Pancreas (tissue), 10 donors: ENCODE measurements at regions not wholly inside any gene's neighbourhood (a gene's known extent, or its start where the extent isn't known, plus 50 kb on each side); places are given as distances from the start of the nearest gene placed in this dataset.

Experiments
- ATAC-seq, 4 donors: fragments of 200-7000 bp; cut with Tn5 transposase; one replicate each; pipeline versions ENCODE4 v1.8.0 to v1.9.1; 2020; ENCODE audit warnings: mild to moderate bottlenecking in 4 of 4, moderate library complexity in 4 of 4
- DNase-seq, 6 donors: peaks; one replicate each; pipeline ENCODE4 v3.0.0-alpha.2; 2020
- FAIRE-seq: peaks from 2 replicates; lab custom pipeline; 2012; peaks lifted over from hg19 to GRCh38; lab: Jason Lieb, UNC
- H3K27ac ChIP-seq, 4 donors: fragments of 200-600 bp; sonication (generic); 1 replicate in 3 of 4; 2 replicates in 1 of 4; pipeline versions ENCODE4 v1.5.0 to v1.8.0; 2020
- H3K27me3 ChIP-seq, 4 donors: fragments of 200-600 bp; one replicate each; pipeline ENCODE4 v1.8.0; 2021
- H3K36me3 ChIP-seq, 3 donors: fragments of 200-600 bp; sonication (generic) in 1 of 3; one replicate each; pipeline versions ENCODE4 v1.5.0 to v1.8.0; 2020 to 2021
- H3K4me1 ChIP-seq, 3 donors: fragments of 200-600 bp; one replicate each; pipeline ENCODE4 v1.8.0; 2021
- H3K4me3 ChIP-seq, 4 donors: fragments of 200-600 bp; sonication (generic) in 2 of 4; one replicate each; pipeline versions ENCODE4 v1.5.0 to v1.8.0; 2020 to 2021
- H3K9me3 ChIP-seq, 4 donors: fragments of 200-600 bp; one replicate each; pipeline ENCODE4 v1.8.0; 2021
- CTCF ChIP-seq, 4 donors: fragments of 200-600 bp; sonication (generic) in 3 of 4; IDR thresholded peaks; one replicate each; pipeline versions ENCODE4 v1.5.0 to v1.8.0; 2021; ENCODE audit warnings: antibody characterized with exemption in 4 of 4
- WGBS, 2 donors: extraction: QIAGEN DNeasy Blood & Tissue Kit; methylation state at CpG; one replicate each; pipeline ENCODE4 v1.1.7; 2013; 5-methylcytosine and 5-hydroxymethylcytosine counted together
- intact Hi-C, 3 donors: fragments of 100-400 bp; cut with DNase I; formaldehyde crosslinking; loops; one replicate each; pipeline versions ENCODE4 v1.11.1 to v1.14.2; 2022
- donor health status: healthy with polysubstance abuse.
- donor health status: DM: no; HTN: no; CAD: no; lungs with moderate emphysema.
- donor health status: DM: no; HTN: no; CAD: no.
- donor health status: control.
- donor health status: control.
- donor health status: Bipolar disorder and iron deficiency.
- donor health status: DM: yes; HTN: yes; CAD: no.
- donor health status: DM: no; HTN: no; CAD: no.
- donor health status: DM: no; HTN: no; CAD: no.
- donor health status: DM: yes; HTN: yes; CAD: no.

DNA sequence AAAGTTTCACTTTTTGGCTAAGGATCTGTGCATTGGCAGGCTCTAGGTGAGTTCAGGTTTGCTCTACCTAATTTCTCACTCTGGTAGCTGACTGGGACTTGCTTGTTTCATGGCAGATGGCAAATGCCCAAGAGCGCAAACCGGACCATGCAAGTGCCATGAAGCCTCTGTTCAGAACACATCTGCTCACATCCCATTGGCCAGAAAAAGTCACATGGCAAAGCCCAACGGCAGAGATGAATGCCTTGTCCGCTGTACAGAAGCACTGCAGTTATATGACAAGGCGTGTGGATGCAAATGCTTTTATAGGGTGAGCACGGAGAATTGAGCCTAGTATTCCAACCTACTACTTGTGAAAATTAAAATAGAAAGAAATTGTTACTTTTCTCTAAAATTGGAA, 202.2 kb upstream of the HMGA2 start:
- Histone ChIP-seq H3K4me3 (no peak overlapping the region), H3K9me3 (no peaks in the 10 kb centered on the region), H3K27ac (no peak overlapping the region), H3K4me1 (no peaks in the 10 kb centered on the region), H3K27me3 (no peaks in the 10 kb centered on the region), H3K36me3 (no peaks in the 10 kb centered on the region)
- ATAC-seq (no peak), FAIRE-seq (no peak), DNase-seq (no peak)
- TF ChIP-seq CTCF (IDR thresholded peaks at IDR 0.05), result no peak
- 83 to 84% methylated on average over 6 of the region's 6 CpGs for WGBS, 2 donors
- intact Hi-C loops, result no loop called here

DNA sequence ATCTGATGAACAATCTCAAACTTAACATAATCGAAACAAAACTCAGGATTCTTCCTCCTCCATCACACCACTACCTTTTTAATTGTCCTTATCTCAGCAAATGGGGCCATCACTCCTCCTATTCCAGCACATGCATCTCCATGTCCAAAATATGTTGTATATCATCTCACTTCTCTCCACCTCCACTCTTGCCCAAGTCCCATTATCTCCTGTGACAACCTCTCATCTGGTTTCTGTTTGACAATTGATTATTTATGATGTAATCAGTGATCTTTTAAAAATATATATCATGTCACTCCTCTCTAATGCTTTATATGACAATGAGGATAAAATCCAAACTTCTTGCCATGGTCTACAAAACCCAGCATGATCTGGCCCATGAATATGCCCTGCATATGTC, 200.8 kb upstream of the HMGA2 start:
- Histone ChIP-seq H3K27ac (no peak overlapping the region), H3K4me3 (no peak overlapping the region), H3K9me3 (no peaks in the 10 kb centered on the region), H3K4me1 (no peaks in the 10 kb centered on the region), H3K27me3 (no peaks in the 10 kb centered on the region), H3K36me3 (no peaks in the 10 kb centered on the region)
- DNase-seq, result no peak
- ATAC-seq, result no peak
- intact Hi-C loops, result no loop called here
- no peak for FAIRE-seq
- TF ChIP-seq CTCF (IDR thresholded peaks at IDR 0.05), result no peak
- 45 to 62% methylated on average over 1 of the region's 1 CpG for WGBS, 2 donors

DNA sequence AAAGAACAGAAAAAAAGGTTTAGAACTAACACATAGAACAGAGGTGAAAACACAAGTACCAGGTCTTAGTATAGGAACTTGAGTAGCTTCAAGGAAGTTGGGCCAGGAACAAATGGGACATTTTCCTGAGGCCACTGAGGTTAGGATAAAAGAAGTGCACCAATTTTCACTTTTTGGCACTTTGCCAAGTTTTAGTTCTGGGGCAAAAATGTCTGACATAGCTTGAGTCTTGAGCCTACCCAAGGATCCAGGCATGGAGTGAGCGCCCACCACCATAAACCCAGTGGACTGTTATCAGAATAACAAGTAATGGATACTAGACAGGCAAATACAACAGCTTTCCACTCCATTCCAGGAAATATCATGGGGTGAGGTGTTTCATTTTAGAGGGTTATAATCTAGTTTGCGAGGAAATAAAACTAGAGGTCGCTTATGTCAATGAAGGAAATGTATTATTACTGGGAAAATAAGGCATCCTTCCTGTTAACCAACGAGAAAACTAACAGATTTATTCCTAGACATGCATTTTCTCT, 199.7 kb upstream of the HMGA2 start:
- no peak for TF ChIP-seq CTCF (IDR thresholded peaks at IDR 0.05)
- H3K36me3 ChIP-seq, result no peaks in the 10 kb centered on the region
- no peak for DNase-seq
- ATAC-seq, result no peak
- intact Hi-C loops, result no loop called here
- WGBS, 2 donors, result 74 to 83% methylated on average over 4 of the region's 4 CpGs
- no peaks in the 10 kb centered on the region for H3K27me3 ChIP-seq
- H3K27ac ChIP-seq, result no peak overlapping the region
- no peak overlapping the region for H3K4me3 ChIP-seq
- FAIRE-seq, result no peak
- H3K4me1 ChIP-seq, result no peaks in the 10 kb centered on the region
- no peaks in the 10 kb centered on the region for H3K9me3 ChIP-seq

- DNase-seq, result no peak
- Histone ChIP-seq H3K27me3 (no peaks in the 10 kb centered on the region), H3K36me3 (no peaks in the 10 kb centered on the region), H3K4me1 (no peaks in the 10 kb centered on the region), H3K4me3 (no peak overlapping the region), H3K27ac (no peak overlapping the region), H3K9me3 (no peaks in the 10 kb centered on the region)
- no peak for FAIRE-seq
- intact Hi-C loops, result no loop called here
- no peak for ATAC-seq
- TF ChIP-seq CTCF (IDR thresholded peaks at IDR 0.05), result no peak
Measured at GRCh38 chr12:65628061-65628460, 196.2 kb upstream of the HMGA2 start.

- DNase-seq (no peak), ATAC-seq (no peak), FAIRE-seq (no peak)
- no peaks in the 10 kb centered on the region for H3K36me3 ChIP-seq
- no peaks in the 10 kb centered on the region for H3K9me3 ChIP-seq
- TF ChIP-seq CTCF (IDR thresholded peaks at IDR 0.05), result no peak
- 14 to 15% methylated on average over 3 of the region's 3 CpGs for WGBS, 2 donors
- H3K27me3 ChIP-seq, result no peaks in the 10 kb centered on the region
- intact Hi-C loops, result no loop called here
- H3K4me1 ChIP-seq, result no peaks in the 10 kb centered on the region
- no peak overlapping the region for H3K27ac ChIP-seq
- H3K4me3 ChIP-seq, result no peak overlapping the region
Measured at GRCh38 chr12:65630555-65630954, 193.7 kb upstream of the HMGA2 start.
